H4 (cell line): ENCODE measurements at regions not wholly inside any gene's neighbourhood (a gene's known extent, or its start where the extent isn't known, plus 50 kb on each side); places are given as distances from the start of the nearest gene placed in this dataset.

Experiments used
- DNase-seq: peaks from one replicate; pipeline ENCODE4 v3.0.0-alpha.2; 2015; ENCODE audit warnings: low spot score

GRCh38 chr15:39079296-39079847 is 501.5 kb upstream of the THBS1 start:
- DNase-seq, result peak; percentile 55

GRCh38 chr15:39083213-39083612 is 497.7 kb upstream of the THBS1 start:
- DNase-seq, result no peak

GRCh38 chr15:39084674-39085530 is 496.0 kb upstream of the THBS1 start:
- DNase-seq, result peak; percentile 82

GRCh38 chr15:39086641-39087040 is 494.2 kb upstream of the THBS1 start:
- no peak for DNase-seq

GRCh38 chr15:39088156-39088555 is 492.7 kb upstream of the THBS1 start:
- no peak for DNase-seq

- no peak for DNase-seq
These were observed 488.5 kb upstream of the THBS1 start for GRCh38 chr15:39092354-39092753.

GRCh38 chr15:39092761-39093160 is 488.1 kb upstream of the THBS1 start:
- DNase-seq, result no peak

GRCh38 chr15:39094116-39094515 is 486.8 kb upstream of the THBS1 start:
- DNase-seq, result no peak

GRCh38 chr15:39095218-39095879 is 485.5 kb upstream of the THBS1 start:
- DNase-seq, result no peak

- no peak for DNase-seq
These were observed 484.2 kb upstream of the THBS1 start for GRCh38 chr15:39096608-39097205.

- DNase-seq, result no peak
These were observed 481.4 kb upstream of the THBS1 start for GRCh38 chr15:39099524-39099923.

GRCh38 chr15:39100106-39100660 is 480.7 kb upstream of the THBS1 start:
- DNase-seq, result no peak

GRCh38 chr15:39102431-39102830 is 478.4 kb upstream of the THBS1 start:
- DNase-seq, result no peak

- DNase-seq, result no peak
These were observed 473.9 kb upstream of the THBS1 start for GRCh38 chr15:39106950-39107349.

- DNase-seq, result no peak
These were observed 472.9 kb upstream of the THBS1 start for GRCh38 chr15:39108021-39108420.

- DNase-seq, result no peak
These were observed 470.5 kb upstream of the THBS1 start for GRCh38 chr15:39110336-39110735.

- DNase-seq, result no peak
These were observed 470.1 kb upstream of the THBS1 start for GRCh38 chr15:39110746-39111145.

GRCh38 chr15:39113741-39114140 is 467.1 kb upstream of the THBS1 start:
- DNase-seq, result no peak

- DNase-seq, result no peak
These were observed 466.0 kb upstream of the THBS1 start for GRCh38 chr15:39114690-39115378.

- no peak for DNase-seq
These were observed 465.4 kb upstream of the THBS1 start for GRCh38 chr15:39115379-39116057.

- peak; percentile 51 for DNase-seq
These were observed 462.4 kb upstream of the THBS1 start for GRCh38 chr15:39118510-39118909.
